Tibial nerve (tissue), 4 donors: ENCODE measurements at regions not wholly inside any gene's neighbourhood (a gene's known extent, or its start where the extent isn't known, plus 50 kb on each side); places are given as distances from the start of the nearest gene placed in this dataset.

ENCODE experiments used
- EP300 ChIP-seq, 2 donors: sonication (generic); formaldehyde crosslinking; IDR thresholded peaks; one replicate each; pipeline ENCODE4 v1.6.1; 2017; ENCODE audit warnings: antibody characterized with exemption in 2 of 2, mild to moderate bottlenecking in 1 of 2
- POLR2A ChIP-seq, 2 donors: fragments of 450-650 bp; IDR thresholded peaks; one replicate each; pipeline ENCODE4 v1.6.1; 2017; ENCODE audit warnings: antibody characterized with exemption in 2 of 2, mild to moderate bottlenecking in 2 of 2, moderate library complexity in 2 of 2
- TF ChIP-seq, protein P1 (sequence below), 5 experiments: fragments of 200-600 bp in 3 of 5; fragments of 450-650 bp in 2 of 5; sonication (generic) in 3 of 5; IDR thresholded peaks; one replicate each; pipeline ENCODE4 v1.5.1; 2016 to 2019; ENCODE audit warnings: antibody characterized with exemption in 5 of 5, mild to moderate bottlenecking in 3 of 5, moderate library complexity in 2 of 5

DNA sequence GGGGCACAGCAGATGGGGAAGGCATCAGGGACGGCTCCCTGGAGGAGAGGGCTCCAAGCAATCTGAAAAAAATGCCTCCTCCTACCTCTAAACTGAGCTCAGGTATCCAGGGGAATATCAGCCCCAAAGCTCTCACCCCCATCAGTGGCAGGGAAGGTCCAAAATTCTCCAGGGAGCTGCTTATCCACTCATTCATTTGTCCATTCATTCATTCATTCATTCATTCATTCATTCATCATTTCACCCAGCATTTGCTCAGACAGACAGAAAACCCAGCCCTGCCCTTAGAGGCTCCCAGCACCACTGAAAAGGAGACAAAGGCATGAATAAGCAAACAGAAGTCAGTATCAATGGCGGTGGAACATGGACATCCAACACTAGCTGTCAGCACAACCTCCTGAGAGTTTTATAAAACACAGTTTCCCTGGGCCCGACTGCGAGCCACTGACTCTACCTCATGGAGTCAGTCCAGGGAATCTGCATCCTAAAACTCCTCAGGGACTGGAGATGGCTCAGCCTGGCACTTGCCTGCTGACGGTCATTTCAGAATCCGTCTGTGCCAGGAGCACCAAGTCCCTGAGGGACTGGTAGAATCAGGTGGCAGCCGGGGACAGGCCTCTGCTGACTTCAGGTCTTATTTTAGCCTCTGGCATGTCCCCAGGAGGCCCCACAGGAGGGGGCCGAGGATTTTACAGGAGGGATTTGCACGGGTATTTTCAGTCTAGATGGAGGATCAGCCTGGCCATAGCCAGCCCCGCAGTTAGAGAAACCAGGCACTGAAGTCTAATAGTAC lies 164.6 kb downstream of the MN1 start:
- TF ChIP-seq, protein P1, sequence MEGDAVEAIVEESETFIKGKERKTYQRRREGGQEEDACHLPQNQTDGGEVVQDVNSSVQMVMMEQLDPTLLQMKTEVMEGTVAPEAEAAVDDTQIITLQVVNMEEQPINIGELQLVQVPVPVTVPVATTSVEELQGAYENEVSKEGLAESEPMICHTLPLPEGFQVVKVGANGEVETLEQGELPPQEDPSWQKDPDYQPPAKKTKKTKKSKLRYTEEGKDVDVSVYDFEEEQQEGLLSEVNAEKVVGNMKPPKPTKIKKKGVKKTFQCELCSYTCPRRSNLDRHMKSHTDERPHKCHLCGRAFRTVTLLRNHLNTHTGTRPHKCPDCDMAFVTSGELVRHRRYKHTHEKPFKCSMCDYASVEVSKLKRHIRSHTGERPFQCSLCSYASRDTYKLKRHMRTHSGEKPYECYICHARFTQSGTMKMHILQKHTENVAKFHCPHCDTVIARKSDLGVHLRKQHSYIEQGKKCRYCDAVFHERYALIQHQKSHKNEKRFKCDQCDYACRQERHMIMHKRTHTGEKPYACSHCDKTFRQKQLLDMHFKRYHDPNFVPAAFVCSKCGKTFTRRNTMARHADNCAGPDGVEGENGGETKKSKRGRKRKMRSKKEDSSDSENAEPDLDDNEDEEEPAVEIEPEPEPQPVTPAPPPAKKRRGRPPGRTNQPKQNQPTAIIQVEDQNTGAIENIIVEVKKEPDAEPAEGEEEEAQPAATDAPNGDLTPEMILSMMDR (IDR thresholded peaks at IDR 0.05) = no peak
- TF ChIP-seq POLR2A (IDR thresholded peaks at IDR 0.05) (no peak), EP300 (IDR thresholded peaks at IDR 0.05) (no peak)
